CD4-positive, alpha-beta T cell treated with Interleukin-6 at 100 ng/mL for 8 hours (primary cell): ENCODE measurements at regions not wholly inside any gene's neighbourhood (a gene's known extent, or its start where the extent isn't known, plus 50 kb on each side); places are given as distances from the start of the nearest gene placed in this dataset.

ENCODE experiments used
- DNase-seq: peaks from one replicate; pipeline ENCODE4 v3.0.0-alpha.2; 2020; ENCODE audit warnings: mixed read lengths, low spot score

DNA sequence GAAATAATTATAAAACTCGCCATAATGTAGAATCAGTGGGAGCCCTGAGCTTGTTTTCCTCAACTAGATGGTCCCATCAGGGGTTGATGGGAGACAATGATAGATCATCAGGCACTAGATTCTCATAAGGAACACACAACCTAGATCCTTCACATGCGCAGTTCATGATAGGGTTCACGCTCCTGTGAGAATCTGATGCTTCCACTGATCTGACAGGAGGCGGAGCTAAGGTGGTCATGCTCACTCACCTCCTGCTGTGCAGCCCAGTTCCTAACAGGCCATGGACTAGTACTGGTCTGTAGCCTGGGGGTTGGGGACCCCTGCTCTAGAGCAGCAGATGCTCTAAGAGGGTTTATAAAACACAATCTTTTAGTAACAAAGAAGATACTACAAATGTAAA lies 183.6 kb downstream of the ANXA2 start:
- no peak for DNase-seq

DNA sequence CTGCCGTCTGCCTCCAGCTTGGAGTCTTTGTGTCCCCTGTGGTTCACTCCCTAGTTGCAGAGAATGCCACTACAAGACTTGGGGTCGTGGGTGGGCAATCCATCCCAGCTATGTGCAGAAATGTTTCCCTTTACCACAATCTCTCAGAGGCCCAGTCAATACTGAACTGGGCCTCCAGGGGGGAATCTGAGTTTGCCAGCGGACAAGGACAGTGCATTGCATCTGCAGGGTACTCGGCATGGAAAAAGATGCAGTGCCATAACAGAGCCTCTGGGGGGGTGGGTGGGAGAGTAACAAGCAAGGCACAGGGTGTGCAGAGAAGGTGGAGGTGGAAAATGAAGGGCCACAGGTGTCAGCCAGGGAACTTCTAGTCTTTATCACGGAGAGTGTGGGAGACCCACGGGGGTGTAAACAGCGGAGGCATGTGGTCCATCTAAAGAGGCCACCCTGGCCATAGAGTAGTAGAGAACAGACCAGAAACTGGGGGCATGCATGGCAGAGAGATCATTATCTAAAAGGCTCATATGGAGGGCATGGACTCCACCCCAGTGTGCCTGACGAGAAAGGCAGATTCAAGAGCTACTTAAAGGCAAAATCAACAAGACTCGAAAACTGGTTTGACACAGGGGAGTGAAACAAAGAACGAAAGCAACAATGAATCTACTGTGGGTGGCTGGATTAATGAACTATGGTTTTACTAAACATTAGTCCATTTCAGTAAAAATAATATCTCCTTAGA lies 182.4 kb downstream of the ANXA2 start:
- DNase-seq: no peak

DNA sequence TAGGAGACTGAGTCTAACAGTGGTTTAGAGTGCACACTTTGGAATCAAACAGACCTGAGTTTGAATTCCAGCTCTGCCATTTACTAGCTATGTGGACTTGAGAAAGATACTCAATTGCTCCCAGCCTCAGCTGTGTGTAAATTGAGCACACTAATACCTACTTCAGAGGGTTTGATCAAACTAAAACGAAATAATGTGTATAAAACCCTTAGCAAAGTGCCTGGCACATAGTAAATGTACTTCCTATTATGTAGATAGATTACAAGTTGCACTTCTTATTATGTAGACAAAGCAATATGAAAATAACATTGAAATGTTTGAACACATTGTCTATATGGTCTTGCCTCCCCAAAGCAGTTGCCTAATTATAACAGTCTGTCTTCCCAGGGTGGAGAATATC lies 180.6 kb downstream of the ANXA2 start:
- no peak for DNase-seq

- DNase-seq: no peak
Observed at GRCh38 chr15:60218256-60218655, 179.5 kb downstream of the ANXA2 start.

- DNase-seq: no peak
Observed at GRCh38 chr15:60219866-60220265, 177.9 kb downstream of the ANXA2 start.

GRCh38 chr15:60221356-60221755 lies 176.4 kb downstream of the ANXA2 start:
- no peak for DNase-seq

- DNase-seq: no peak
Observed at GRCh38 chr15:60222404-60222803, 175.4 kb downstream of the ANXA2 start.

DNA sequence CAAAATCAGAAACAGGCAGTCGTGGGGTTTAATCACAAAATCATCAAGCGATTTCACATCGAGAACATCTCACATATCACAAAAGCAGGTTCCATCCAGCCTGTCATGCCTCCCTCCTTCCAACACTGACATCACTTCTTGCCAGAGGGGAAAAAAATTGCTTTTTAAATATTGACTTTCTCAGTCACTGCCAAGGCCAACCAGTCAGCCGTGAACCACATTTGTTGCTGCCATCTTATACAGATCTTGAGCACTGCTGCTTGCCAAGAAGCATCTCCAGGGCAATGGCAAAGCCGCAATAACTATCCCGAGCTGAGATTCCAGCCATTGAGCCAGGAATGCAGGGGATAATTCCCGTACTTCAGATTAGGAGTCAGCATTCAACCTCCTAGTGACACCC lies 174.6 kb downstream of the ANXA2 start:
- no peak for DNase-seq

DNA sequence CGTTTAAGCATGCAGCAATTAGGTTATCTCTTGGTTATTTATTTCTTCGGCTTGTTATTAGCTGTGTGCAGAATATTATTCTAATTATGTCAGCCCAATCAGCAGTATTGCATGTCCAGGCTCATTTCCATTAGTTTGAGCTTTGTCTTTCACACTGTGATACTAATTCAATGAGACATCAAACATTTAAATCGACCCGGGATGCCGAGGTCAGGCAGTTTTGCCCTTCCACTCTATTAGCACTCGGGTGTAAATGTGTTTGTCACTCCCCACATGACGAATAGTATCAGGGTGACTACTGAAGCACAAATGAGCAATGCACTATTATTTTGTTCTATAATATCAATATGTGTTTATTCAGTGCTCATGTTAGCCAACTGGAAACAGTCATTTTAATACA lies 170.9 kb downstream of the ANXA2 start:
- no peak for DNase-seq

GRCh38 chr15:60228101-60228500 lies 169.7 kb downstream of the ANXA2 start:
- DNase-seq: no peak

DNA sequence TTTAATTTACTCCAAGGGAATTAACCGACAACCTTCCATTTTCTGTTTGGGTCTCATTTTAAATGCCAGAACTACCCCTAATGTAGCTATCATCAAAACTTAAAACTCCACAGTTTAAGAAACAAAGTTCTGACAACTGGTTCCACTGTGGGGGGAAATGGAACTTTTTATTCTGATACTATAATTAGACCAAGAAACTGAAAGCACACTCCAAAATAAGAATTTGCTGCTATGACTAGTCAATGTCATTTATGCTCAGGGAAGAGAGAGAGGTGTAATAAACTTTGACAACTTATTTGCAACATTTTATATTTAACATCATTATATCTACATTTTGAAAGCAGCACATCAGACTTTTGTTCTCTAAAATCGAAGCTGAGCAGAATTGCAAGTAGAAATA lies 169.2 kb downstream of the ANXA2 start:
- no peak for DNase-seq

GRCh38 chr15:60235951-60236710 lies 161.7 kb downstream of the ANXA2 start:
- no peak for DNase-seq

- no peak for DNase-seq
Observed at GRCh38 chr15:60237446-60237845, 160.3 kb downstream of the ANXA2 start.

- DNase-seq: no peak
Observed at GRCh38 chr15:60243769-60244168, 154.0 kb downstream of the ANXA2 start.

GRCh38 chr15:60244813-60245212 lies 153.0 kb downstream of the ANXA2 start:
- DNase-seq: no peak

DNA sequence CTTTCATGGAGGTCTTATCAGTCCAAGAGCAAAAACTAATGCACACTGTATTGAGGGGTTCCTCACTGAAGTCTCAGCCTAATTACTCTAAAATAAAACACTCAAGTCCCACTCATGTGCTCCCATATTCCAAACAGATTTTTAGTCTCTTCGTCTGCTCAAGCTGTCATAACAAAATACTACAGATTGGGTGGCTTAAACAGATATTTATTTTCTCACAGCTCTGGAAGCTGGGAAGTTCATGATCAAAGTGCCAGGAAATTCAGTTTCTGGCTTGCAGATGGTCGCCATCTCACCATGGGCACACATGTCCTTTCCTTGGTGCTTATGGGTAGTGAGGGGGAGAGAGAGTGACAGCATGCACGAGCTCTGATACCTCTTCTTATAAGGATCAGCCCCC lies 147.5 kb downstream of the ANXA2 start:
- DNase-seq: no peak

- DNase-seq: no peak
Observed at GRCh38 chr15:60251300-60252070, 146.3 kb downstream of the ANXA2 start.

DNA sequence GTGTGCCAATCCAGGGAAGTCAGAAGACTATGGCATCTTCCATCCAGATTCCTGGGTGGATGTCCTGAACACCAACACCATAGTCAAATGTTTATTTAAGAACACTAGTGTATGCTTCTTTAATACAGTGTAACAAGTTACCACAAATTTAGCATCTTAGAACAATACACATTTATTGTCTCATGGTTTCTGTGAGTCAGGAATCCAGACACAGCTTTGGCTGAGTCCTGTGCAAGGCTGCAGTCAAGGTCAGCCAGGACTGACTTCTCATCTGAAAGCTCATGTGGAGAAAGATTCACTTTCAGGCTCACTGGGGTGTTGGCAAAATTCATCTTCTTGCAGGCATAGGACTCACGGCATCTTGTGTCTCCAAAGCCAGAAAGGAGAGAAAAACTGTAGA lies 143.4 kb downstream of the ANXA2 start:
- DNase-seq: no peak

DNA sequence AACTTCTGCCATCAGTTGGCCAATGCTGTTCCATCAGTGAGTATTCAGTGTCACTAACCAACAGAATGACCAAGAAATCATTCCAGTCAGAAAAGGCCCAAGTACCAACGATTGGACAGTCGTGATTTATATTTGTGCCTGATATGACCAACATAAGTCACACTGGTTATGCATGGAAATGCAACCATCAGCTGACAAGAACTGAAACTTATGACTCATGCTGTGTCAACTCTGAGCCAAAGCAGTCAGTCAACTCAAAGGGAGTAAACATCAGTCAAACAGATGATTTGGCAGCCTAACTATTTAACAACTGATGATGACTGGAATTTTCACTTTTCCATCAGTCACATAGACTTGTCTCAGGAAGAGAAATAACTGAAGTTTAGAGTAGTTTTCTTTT lies 142.4 kb downstream of the ANXA2 start:
- no peak for DNase-seq

- DNase-seq: no peak
Observed at GRCh38 chr15:60257591-60258159, 140.1 kb downstream of the ANXA2 start.

DNA sequence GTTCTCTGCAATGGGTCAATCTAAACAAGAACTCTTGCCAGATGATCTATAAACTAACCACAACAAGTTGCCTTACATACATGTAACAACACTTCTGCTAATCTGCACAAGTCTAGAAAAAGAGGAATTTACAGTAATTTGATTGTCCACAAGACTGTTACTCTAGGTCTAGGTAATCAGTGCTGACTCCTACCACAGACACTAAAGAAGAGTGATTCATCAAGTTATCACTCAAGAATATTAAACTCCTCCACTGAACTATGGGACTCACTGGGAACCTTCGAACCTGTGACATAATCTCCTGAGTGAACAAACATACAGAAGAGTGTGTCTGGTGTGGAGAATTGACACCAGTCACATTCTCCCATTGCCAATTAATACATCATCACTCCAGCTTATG lies 138.3 kb downstream of the ANXA2 start:
- no peak for DNase-seq

DNA sequence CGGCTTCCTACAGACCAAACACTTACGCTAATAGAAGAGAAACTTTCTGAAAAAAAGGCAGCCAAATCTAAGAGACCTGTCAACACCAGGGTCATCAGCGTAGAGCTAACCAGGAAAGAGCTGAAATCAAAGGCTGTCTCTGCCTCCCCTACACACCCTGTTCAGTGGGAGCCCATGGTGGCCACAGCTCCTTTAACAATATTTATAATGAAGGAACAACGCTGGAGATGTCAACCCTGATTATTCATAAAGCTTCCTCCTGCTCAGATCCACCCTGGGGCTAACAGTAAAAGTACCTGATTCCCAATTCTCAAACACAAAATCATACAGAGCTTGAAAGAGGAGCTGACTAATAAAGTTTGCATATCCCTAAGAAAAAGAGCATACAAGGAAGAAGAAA lies 133.7 kb downstream of the ANXA2 start:
- DNase-seq: no peak

DNA sequence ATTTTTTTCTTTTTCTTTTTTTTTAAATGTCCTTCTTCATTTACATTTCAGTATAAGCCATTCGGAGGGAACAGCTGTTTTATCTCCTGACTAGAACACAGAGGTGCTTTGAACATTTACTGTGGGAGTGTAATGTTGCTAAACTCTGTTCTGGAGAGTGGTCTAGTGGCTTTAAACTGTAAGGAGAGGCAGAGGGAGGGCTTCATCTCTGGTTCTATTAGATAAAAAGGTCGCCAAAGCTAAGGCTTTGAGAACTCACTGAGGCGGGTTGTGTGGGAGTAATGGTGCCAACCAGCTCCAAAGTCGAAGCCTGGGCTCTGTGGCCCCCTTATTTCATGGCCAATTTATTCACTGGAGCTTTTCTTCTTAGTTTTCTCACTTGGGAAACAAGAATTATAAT lies 133.2 kb downstream of the ANXA2 start:
- no peak for DNase-seq
